HFFc6 (cell line): ENCODE measurements at regions not wholly inside any gene's neighbourhood (a gene's known extent, or its start where the extent isn't known, plus 50 kb on each side); places are given as distances from the start of the nearest gene placed in this dataset.
"Not testable (repeated sequence)": the region's sequence is repeated elsewhere in the genome, so short reads cannot be mapped to it uniquely, and the experiment has no call there.

Experiments
- DNase-seq: peaks from one replicate; pipeline ENCODE4 v3.0.0-alpha.2; 2018
- H3K27ac Mint-ChIP-seq: 2 replicates; pipeline ENCODE4 v1.8.0; 2020; ENCODE audit warnings: mild to moderate bottlenecking, mixed read lengths
- H3K27me3 Mint-ChIP-seq: 2 replicates; pipeline ENCODE4 v1.8.0; 2021; ENCODE audit warnings: mild to moderate bottlenecking, moderate library complexity, mixed read lengths; ENCODE audit not compliant: insufficient read depth
- H3K36me3 Mint-ChIP-seq: 2 replicates; pipeline ENCODE4 v1.8.0; 2021; ENCODE audit warnings: low read depth, mixed read lengths
- H3K4me1 Mint-ChIP-seq: 2 replicates; pipeline ENCODE4 v1.8.0; 2020; ENCODE audit warnings: low read depth, mixed read lengths
- H3K4me3 Mint-ChIP-seq: 2 replicates; pipeline ENCODE4 v1.8.0; 2020; ENCODE audit warnings: mild to moderate bottlenecking, moderate library complexity, mixed read lengths
- H3K9me3 Mint-ChIP-seq: 2 replicates; pipeline ENCODE4 v1.8.0; 2020; ENCODE audit warnings: mild to moderate bottlenecking, mixed read lengths
- CTCF ChIP-seq: fragments of 200-600 bp; sonication (generic); IDR thresholded peaks from 2 replicates; pipeline ENCODE4 v1.5.0; 2021; ENCODE audit warnings: antibody characterized with exemption, mild to moderate bottlenecking

GRCh38 chrX:40912166-40912565, 173.1 kb upstream of the USP9X start:
- no peaks in the 10 kb centered on the region for H3K36me3 Mint-ChIP-seq

DNA sequence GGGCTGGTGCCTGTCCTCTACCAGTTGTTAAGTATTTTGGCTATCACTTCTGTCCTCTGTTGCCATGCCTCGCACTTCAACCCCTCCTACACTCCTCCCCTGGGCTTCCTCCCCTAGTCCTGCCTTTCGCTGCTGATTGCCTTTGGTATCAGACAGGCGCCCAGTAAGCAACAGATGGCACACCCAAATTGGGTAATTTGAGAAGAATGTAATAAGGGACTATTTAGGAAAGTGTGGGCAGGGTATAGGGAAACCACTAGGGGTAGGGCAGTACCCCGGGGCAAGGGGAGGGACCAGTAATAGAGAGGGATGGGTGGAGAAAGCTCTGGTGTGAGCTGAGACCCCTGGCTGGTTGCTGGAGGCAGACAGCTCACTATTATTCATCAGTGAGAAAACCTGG, 172.7 kb upstream of the USP9X start:
- DNase-seq: no peak
- H3K27ac Mint-ChIP-seq: no peak overlapping the region
- H3K27me3 Mint-ChIP-seq: no peaks in the 10 kb centered on the region; the same call in 1 of the 2 replicates

More at GRCh38 chrX:40912166-40912565, 173.1 kb upstream of the USP9X start:
- H3K4me1 Mint-ChIP-seq: peaks cover 27% of the 10 kb centered on the region
- TF ChIP-seq CTCF: no peak
- H3K9me3 Mint-ChIP-seq: no peaks in the 10 kb centered on the region
- H3K27ac Mint-ChIP-seq: no peak overlapping the region
- H3K27me3 Mint-ChIP-seq: no peaks in the 10 kb centered on the region; the same call in 1 of the 2 replicates
- no peak for DNase-seq
- H3K4me3 Mint-ChIP-seq: no peak overlapping the region

GRCh38 chrX:40920351-40920750, 164.9 kb upstream of the USP9X start:
- TF ChIP-seq CTCF: no peak
- H3K9me3 Mint-ChIP-seq: no peaks in the 10 kb centered on the region
- H3K27ac Mint-ChIP-seq: no peak overlapping the region
- DNase-seq: no peak
- no peaks in the 10 kb centered on the region for H3K36me3 Mint-ChIP-seq
- no peak overlapping the region for H3K4me3 Mint-ChIP-seq
- H3K4me1 Mint-ChIP-seq: peaks cover 20% of the 10 kb centered on the region
- no peaks in the 10 kb centered on the region for H3K27me3 Mint-ChIP-seq

More for the DNA sequence above, 172.7 kb upstream of the USP9X start:
- Mint-ChIP-seq H3K4me3 (no peak overlapping the region), H3K9me3 (no peaks in the 10 kb centered on the region), H3K36me3 (no peaks in the 10 kb centered on the region), H3K4me1 (peaks cover 27% of the 10 kb centered on the region)
- TF ChIP-seq CTCF: no peak

- Mint-ChIP-seq H3K4me1 (peaks cover 32% of the 10 kb centered on the region), H3K27ac (no peak overlapping the region), H3K4me3 (no peak overlapping the region), H3K27me3 (no peaks in the 10 kb centered on the region), H3K9me3 (no peaks in the 10 kb centered on the region), H3K36me3 (no peaks in the 10 kb centered on the region)
- TF ChIP-seq CTCF: peak; percentile 73
- DNase-seq: peak; percentile 39
These were observed 162.9 kb upstream of the USP9X start for GRCh38 chrX:40922307-40922706.

DNA sequence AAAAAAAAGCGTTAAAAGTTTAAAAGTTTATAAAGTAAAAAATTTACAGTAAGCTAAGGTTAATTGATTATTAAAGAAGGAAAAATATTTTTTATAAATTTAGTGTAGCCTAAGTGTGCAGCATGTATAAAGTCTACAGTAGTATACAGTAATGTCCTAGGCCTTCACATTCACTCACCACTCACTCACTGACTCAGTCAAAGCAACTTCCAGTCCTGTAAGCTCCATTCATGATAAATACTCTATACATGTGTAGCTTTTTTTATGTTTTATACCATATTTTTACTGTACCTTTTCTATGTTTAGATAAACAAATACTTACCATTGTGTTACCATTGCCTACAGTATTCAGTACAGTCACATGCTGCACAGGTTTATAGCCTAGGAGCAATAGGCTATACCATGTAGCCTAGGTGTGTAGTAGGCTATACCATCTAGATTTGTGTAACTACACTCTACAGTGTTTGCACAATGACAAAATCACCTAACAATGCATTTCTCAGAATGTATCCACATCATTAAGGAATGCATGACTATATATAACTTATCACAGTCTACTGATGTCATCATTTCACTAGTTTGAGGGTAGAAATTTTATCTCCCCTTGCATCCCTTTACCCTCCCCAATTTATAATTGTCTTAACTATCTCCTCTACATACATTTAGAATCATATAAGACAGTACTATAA, 158.4 kb upstream of the USP9X start:
- peak overlapping the region; percentile 32; the same call in 1 of the 2 replicates for H3K4me3 Mint-ChIP-seq
- DNase-seq: peak; percentile 38
- H3K36me3 Mint-ChIP-seq, H3K9me3 Mint-ChIP-seq, H3K27me3 Mint-ChIP-seq: not testable (repeated sequence)
- H3K27ac Mint-ChIP-seq: peak overlapping the region; percentile 83
- H3K4me1 Mint-ChIP-seq: peaks cover 53% of the 10 kb centered on the region

- no peaks in the 10 kb centered on the region for H3K27me3 Mint-ChIP-seq
These were observed 157.2 kb upstream of the USP9X start for GRCh38 chrX:40928076-40928475.

More at GRCh38 chrX:40928076-40928475, 157.2 kb upstream of the USP9X start:
- H3K36me3 Mint-ChIP-seq: no peaks in the 10 kb centered on the region; the same call in 1 of the 2 replicates
- no peak for DNase-seq
- peak overlapping the region; percentile 83; the same call in 1 of the 2 replicates for H3K27ac Mint-ChIP-seq
- H3K4me3 Mint-ChIP-seq: no peak overlapping the region
- TF ChIP-seq CTCF: no peak
- H3K9me3 Mint-ChIP-seq: no peaks in the 10 kb centered on the region
- H3K4me1 Mint-ChIP-seq: peaks cover 49% of the 10 kb centered on the region
